Aorta (tissue), 5 donors: ENCODE measurements at regions not wholly inside any gene's neighbourhood (a gene's known extent, or its start where the extent isn't known, plus 50 kb on each side); places are given as distances from the start of the nearest gene placed in this dataset.

Experiments
- ATAC-seq: fragments of 200-7000 bp; cut with Tn5 transposase; one replicate; pipeline ENCODE4 v1.9.1; 2022; ENCODE audit warnings: moderate library complexity; ENCODE audit not compliant: low FRiP score
- DNase-seq, 2 donors: peaks; one replicate each; pipeline ENCODE4 v3.0.0-alpha.2; 2020
- H3K27ac ChIP-seq, 2 donors: one replicate each; pipeline ENCODE4 v1.5.1; 2013; ENCODE audit warnings: low read length in 2 of 2, mild to moderate bottlenecking in 2 of 2, moderate library complexity in 2 of 2, control low read depth in 1 of 2, inconsistent platforms in 1 of 2, low read depth in 1 of 2
- H3K27me3 ChIP-seq, 2 donors: one replicate each; pipeline ENCODE4 v1.6.1; 2013; ENCODE audit warnings: control low read depth in 1 of 2, low read length in 1 of 2, mild to moderate bottlenecking in 1 of 2, moderate library complexity in 1 of 2; ENCODE audit not compliant: insufficient read depth in 2 of 2, control insufficient read depth in 1 of 2
- H3K36me3 ChIP-seq, 2 donors: one replicate each; pipeline ENCODE4 v1.6.1; 2013; ENCODE audit warnings: control low read depth in 1 of 2, low read length in 1 of 2, mild to moderate bottlenecking in 1 of 2; ENCODE audit not compliant: insufficient read depth in 2 of 2, control insufficient read depth in 1 of 2
- H3K4me1 ChIP-seq, 2 donors: one replicate each; pipeline ENCODE4 v1.6.1; 2013; ENCODE audit warnings: low read length in 2 of 2, control low read depth in 1 of 2, mild to moderate bottlenecking in 1 of 2, moderate library complexity in 1 of 2; ENCODE audit not compliant: insufficient read depth in 2 of 2, control insufficient read depth in 1 of 2
- H3K4me3 ChIP-seq, 2 donors: one replicate each; pipeline ENCODE4 v1.5.1; 2013; ENCODE audit warnings: low read length in 2 of 2, control low read depth in 1 of 2, mild to moderate bottlenecking in 1 of 2
- H3K9me3 ChIP-seq: one replicate; pipeline ENCODE4 v1.6.1; 2013; ENCODE audit warnings: mild to moderate bottlenecking, low read length; ENCODE audit not compliant: control insufficient read depth
- WGBS, 2 donors: extraction: QIAGEN DNeasy Blood & Tissue Kit; methylation state at CpG; one replicate each; pipeline ENCODE4 v1.1.7; 2013; 5-methylcytosine and 5-hydroxymethylcytosine counted together
- intact Hi-C, 2 donors: fragments of 100-400 bp; cut with DNase I; formaldehyde crosslinking; loops; one replicate each; pipeline versions ENCODE4 v1.14.2 to v1.15.0; 2022
- donor health status: healthy with polysubstance abuse.
- donor health status: Bipolar disorder and iron deficiency.
- donor health status: DM: no; HTN: no; CAD: no.
- donor health status: DM: no; HTN: no; CAD: no.
- donor health status: DM: yes; HTN: yes; CAD: no.

- WGBS, 2 donors = 60 to 75% methylated on average over 2 of the region's 2 CpGs
- ATAC-seq = no peak
- Histone ChIP-seq H3K9me3 (peaks cover 1% of the 10 kb centered on the region), H3K36me3 (no peaks in the 10 kb centered on the region), H3K4me1 (no peaks in the 10 kb centered on the region), H3K27me3 (no peaks in the 10 kb centered on the region), H3K27ac (no peak overlapping the region), H3K4me3 (no peak overlapping the region)
- intact Hi-C loops = no loop called here
- no peak for DNase-seq
Measured at GRCh38 chr18:22624176-22624575, 206.5 kb upstream of the CTAGE1 start.

DNA sequence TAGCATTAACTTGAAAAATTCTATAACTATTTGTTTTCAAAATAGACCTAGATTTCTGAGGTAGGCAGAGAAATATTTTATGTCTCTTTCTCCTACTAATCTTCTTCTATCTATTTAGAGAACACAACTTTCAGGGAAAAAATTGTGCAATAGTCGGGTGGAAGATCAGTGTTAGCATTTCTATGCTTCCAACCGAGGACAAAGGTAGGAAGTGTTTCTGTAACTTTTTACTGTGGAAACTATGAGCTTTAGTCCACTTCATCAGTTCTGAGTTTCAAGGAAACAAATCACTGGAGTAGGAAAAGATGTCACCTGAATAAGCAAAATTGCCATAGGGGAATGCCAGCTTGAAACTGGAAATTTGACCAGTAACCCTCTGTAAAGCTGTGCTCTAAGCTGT is 207.7 kb upstream of the CTAGE1 start:
- Histone ChIP-seq H3K9me3 (peaks cover 1% of the 10 kb centered on the region), H3K4me3 (no peak overlapping the region), H3K27ac (no peak overlapping the region), H3K4me1 (no peaks in the 10 kb centered on the region), H3K36me3 (no peaks in the 10 kb centered on the region), H3K27me3 (no peaks in the 10 kb centered on the region)
- WGBS, 2 donors = 88 to 94% methylated on average over 2 of the region's 2 CpGs
- DNase-seq (no peak), ATAC-seq (no peak)
- intact Hi-C loops = no loop called here

DNA sequence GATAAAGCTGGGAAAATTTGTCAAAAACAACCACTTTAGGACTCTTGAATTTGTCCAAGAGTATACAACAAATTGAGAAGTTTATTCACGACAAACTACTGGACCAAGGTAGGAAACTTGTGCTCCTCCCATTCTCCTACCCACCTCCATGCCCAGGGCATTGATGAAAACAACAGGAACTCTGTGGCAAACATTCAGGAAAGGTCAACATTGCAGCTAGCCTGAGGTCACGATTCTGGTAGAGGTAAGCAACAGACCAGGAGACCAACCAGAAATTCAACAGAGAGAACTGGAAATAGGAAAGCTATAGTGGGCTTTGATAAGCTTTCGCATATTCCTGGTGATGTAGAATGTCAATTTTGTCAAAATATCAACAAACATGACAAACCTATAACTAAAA is 209.1 kb upstream of the CTAGE1 start:
- intact Hi-C loops = no loop called here
- ATAC-seq = no peak
- Histone ChIP-seq H3K4me1 (no peaks in the 10 kb centered on the region), H3K9me3 (peaks cover 1% of the 10 kb centered on the region), H3K36me3 (no peaks in the 10 kb centered on the region), H3K4me3 (no peak overlapping the region), H3K27me3 (no peaks in the 10 kb centered on the region), H3K27ac (no peak overlapping the region)
- no peak for DNase-seq
- WGBS, 2 donors = 95 to 97% methylated on average over 3 of the region's 3 CpGs

DNA sequence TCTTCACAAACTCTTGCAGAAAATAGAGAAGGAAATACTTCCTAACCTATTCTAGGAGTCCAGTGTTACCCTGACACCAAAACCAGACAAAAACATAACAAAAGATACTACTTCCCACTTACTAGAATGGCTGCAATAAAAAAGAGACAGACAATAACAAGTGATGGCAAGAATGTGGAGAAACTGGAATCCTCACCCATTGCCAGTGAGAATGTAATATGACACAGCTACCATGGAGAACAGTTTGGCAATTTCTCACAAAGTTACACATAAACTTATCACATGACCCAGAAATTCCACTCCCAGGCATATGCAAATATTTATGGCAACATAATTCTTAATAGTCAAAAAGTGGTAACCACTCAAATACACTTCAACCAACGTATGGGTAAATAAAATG is 209.8 kb upstream of the CTAGE1 start:
- no peak for ATAC-seq
- intact Hi-C loops = no loop called here
- WGBS, 2 donors = 89 to 90% methylated on average over 1 of the region's 1 CpG
- Histone ChIP-seq H3K27me3 (no peaks in the 10 kb centered on the region), H3K36me3 (no peaks in the 10 kb centered on the region), H3K9me3 (peaks cover 1% of the 10 kb centered on the region), H3K4me3 (no peak overlapping the region), H3K27ac (no peak overlapping the region), H3K4me1 (no peaks in the 10 kb centered on the region)
- no peak for DNase-seq

DNA sequence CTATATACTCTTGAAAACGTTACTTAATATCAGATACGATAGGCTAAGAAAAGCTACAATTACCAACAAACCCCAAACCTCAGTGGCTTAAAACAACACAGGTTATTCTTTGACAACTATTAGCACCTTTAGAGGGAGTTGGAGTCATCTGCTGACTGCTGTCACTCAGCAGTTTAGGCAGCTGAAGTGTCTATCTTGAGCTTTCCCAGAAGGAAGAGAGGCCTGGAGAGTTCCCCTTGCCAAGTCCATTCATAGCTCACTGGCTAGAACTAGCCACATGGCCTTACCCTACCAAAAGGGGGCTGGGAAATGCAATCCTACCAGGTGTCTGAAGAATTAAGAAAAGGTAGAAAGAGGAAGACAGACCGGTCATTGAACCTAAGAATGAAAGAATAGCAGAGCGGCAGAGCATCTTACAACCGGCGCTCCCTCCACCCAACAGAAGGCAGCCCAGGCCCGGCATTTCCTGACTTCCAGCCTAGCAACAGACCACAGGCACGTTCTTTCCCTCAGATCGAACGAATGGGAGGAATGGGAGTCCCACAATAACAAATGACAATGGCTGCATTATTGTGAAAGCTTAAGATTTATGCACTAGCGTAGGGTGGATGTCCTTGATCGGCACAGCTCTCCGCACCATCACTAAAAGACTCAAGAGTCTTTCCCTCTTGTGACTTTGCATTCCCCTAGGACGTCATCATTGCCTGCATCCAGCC is 211.2 kb upstream of the CTAGE1 start:
- ATAC-seq (no peak), DNase-seq (no peak)
- Histone ChIP-seq H3K36me3 (no peaks in the 10 kb centered on the region), H3K27me3 (no peaks in the 10 kb centered on the region), H3K9me3 (peaks cover 1% of the 10 kb centered on the region), H3K4me3 (no peak overlapping the region), H3K4me1 (no peaks in the 10 kb centered on the region), H3K27ac (no peak overlapping the region)
- intact Hi-C loops = no loop called here
- WGBS, 2 donors = 85 to 87% methylated on average over 14 of the region's 14 CpGs

GRCh38 chr18:22630980-22631379 is 213.3 kb upstream of the CTAGE1 start:
- intact Hi-C loops = no loop called here
- ATAC-seq = no peak

GRCh38 chr18:22632191-22632590 is 214.5 kb upstream of the CTAGE1 start:
- intact Hi-C loops = no loop called here
- DNase-seq = no peak
- ATAC-seq = no peak
- no peaks in the 10 kb centered on the region for H3K9me3 ChIP-seq
- H3K4me1 ChIP-seq = no peaks in the 10 kb centered on the region
- no peaks in the 10 kb centered on the region for H3K27me3 ChIP-seq
- H3K4me3 ChIP-seq = no peak overlapping the region
- H3K36me3 ChIP-seq = no peaks in the 10 kb centered on the region
- 64 to 65% methylated on average over 4 of the region's 4 CpGs for WGBS, 2 donors
- H3K27ac ChIP-seq = no peak overlapping the region

More at GRCh38 chr18:22630980-22631379, 213.3 kb upstream of the CTAGE1 start:
- 97 to 98% methylated on average over 2 of the region's 2 CpGs for WGBS, 2 donors
- H3K27ac ChIP-seq = no peak overlapping the region
- no peaks in the 10 kb centered on the region for H3K36me3 ChIP-seq
- peaks cover 1% of the 10 kb centered on the region for H3K9me3 ChIP-seq
- no peaks in the 10 kb centered on the region for H3K4me1 ChIP-seq
- H3K4me3 ChIP-seq = no peak overlapping the region
- H3K27me3 ChIP-seq = no peaks in the 10 kb centered on the region
- no peak for DNase-seq

- Histone ChIP-seq H3K9me3 (no peaks in the 10 kb centered on the region), H3K27me3 (no peaks in the 10 kb centered on the region), H3K4me3 (no peak overlapping the region), H3K36me3 (no peaks in the 10 kb centered on the region), H3K27ac (no peak overlapping the region), H3K4me1 (no peaks in the 10 kb centered on the region)
- 88 to 94% methylated on average over 3 of the region's 3 CpGs for WGBS, 2 donors
- intact Hi-C loops = no loop called here
- ATAC-seq = no peak
- DNase-seq = no peak
Measured at GRCh38 chr18:22634464-22634863, 216.7 kb upstream of the CTAGE1 start.

DNA sequence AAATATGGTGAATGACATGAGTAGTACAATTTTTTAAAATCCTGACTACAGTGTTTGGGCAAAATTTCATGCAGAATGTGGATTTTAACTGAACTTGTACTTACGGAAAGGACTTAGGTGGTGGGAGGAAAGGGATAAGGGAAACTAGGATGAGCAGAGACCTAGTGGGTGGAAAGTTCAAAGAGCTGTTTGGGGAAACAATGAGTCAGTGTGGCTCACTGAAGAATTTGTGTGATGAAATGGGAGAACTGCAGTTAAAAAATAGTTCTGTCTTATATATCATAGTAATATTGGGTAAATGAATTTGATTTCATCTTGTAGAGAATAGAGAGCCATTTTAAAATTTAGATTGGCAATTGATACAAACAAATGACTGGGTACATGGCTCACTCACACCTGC is 220.1 kb upstream of the CTAGE1 start:
- DNase-seq = no peak
- no peak overlapping the region for H3K4me3 ChIP-seq
- H3K4me1 ChIP-seq = no peaks in the 10 kb centered on the region
- intact Hi-C loops = no loop called here
- H3K36me3 ChIP-seq = no peaks in the 10 kb centered on the region
- no peaks in the 10 kb centered on the region for H3K9me3 ChIP-seq
- 92 to 94% methylated on average over 1 of the region's 1 CpG for WGBS, 2 donors
- H3K27me3 ChIP-seq = no peaks in the 10 kb centered on the region
- no peak for ATAC-seq
- H3K27ac ChIP-seq = no peak overlapping the region
